ENCODE measurements at regions not wholly inside any gene's neighbourhood (a gene's known extent, or its start where the extent isn't known, plus 50 kb on each side); places are given as distances from the start of the nearest gene placed in this dataset.

DNA sequence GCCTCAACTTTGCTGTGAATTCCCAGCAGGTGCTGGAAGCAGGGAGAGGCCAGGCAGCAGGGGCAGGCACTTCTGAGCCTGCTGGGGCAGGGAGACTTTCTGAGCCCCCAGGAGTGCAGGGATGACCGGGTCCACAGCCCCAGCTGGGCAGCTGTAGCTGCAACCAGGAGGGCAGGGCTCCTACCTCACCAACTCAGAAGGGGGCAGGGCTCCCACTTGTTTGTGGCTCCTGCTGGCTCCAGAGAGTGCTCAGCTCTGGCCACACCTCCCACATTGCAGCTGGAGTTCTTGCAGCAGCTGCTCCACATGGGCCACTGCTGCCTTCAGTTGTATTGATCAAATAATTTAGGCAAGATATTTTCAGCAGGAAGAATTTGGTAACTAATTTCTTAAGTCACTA lies 812.3 kb downstream of the NSUN3 start:
- TF ChIP-seq EZH2 (IDR thresholded peaks at IDR 0.05; ENCODE audit: low read length, unreplicated experiment) (no peak), EZH2phosphoT487 (IDR thresholded peaks at IDR 0.05; ENCODE audit: borderline replicate concordance, low read length) (no peak)
- TF ChIP-seq, protein P1, sequence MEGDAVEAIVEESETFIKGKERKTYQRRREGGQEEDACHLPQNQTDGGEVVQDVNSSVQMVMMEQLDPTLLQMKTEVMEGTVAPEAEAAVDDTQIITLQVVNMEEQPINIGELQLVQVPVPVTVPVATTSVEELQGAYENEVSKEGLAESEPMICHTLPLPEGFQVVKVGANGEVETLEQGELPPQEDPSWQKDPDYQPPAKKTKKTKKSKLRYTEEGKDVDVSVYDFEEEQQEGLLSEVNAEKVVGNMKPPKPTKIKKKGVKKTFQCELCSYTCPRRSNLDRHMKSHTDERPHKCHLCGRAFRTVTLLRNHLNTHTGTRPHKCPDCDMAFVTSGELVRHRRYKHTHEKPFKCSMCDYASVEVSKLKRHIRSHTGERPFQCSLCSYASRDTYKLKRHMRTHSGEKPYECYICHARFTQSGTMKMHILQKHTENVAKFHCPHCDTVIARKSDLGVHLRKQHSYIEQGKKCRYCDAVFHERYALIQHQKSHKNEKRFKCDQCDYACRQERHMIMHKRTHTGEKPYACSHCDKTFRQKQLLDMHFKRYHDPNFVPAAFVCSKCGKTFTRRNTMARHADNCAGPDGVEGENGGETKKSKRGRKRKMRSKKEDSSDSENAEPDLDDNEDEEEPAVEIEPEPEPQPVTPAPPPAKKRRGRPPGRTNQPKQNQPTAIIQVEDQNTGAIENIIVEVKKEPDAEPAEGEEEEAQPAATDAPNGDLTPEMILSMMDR (conservative IDR thresholded peaks at IDR 0.05; ENCODE audit: low read depth, low read length) = no peak

Data from PC-3 (cell line).